ENCODE measurements at regions not wholly inside any gene's neighbourhood (a gene's known extent, or its start where the extent isn't known, plus 50 kb on each side); places are given as distances from the start of the nearest gene placed in this dataset.

- peaks cover 6% of the 10 kb centered on the region for H3K27me3 Mint-ChIP-seq (ENCODE audit: insufficient read depth, low read depth)
- peaks cover 3% of the 10 kb centered on the region for H3K4me1 Mint-ChIP-seq
- Histone ChIP-seq H4K20me1 (ENCODE audit: low read depth) (no peaks in the 10 kb centered on the region), H3K4me2 (no peak overlapping the region), H3K9me3 (ENCODE audit: low read depth) (no peaks in the 10 kb centered on the region), H3F3A (ENCODE audit: low read depth) (no peaks in the 10 kb centered on the region), H3K27ac (no peak overlapping the region), H2AFZ (replicated peaks) (no peak overlapping the region), H3K36me3 (no peaks in the 10 kb centered on the region), H3K27me3 (no peaks in the 10 kb centered on the region), H3K4me1 (no peaks in the 10 kb centered on the region), H3K79me2 (ENCODE audit: low read depth) (no peaks in the 10 kb centered on the region), H3K9ac (no peak overlapping the region), H3K4me3 (no peak overlapping the region)
- H3K27ac Mint-ChIP-seq: no peak overlapping the region
- TF ChIP-seq EZH2phosphoT487 (IDR thresholded peaks at IDR 0.05): no peak
- H3K36me3 Mint-ChIP-seq: no peaks in the 10 kb centered on the region
- H3K9me3 Mint-ChIP-seq: no peaks in the 10 kb centered on the region
- H3K4me3 Mint-ChIP-seq: no peak overlapping the region
- DNase-seq (ENCODE audit: low spot score): no peak
These were observed 82.7 kb downstream of the THAP12 start for GRCh38 chr11:76298255-76298654.

GRCh38 chr11:76296731-76297542, 84.0 kb downstream of the THAP12 start:
- Mint-ChIP-seq H3K9me3 (no peaks in the 10 kb centered on the region), H3K36me3 (no peaks in the 10 kb centered on the region), H3K4me1 (peaks cover 4% of the 10 kb centered on the region), H3K4me3 (no peak overlapping the region), H3K27ac (no peak overlapping the region), H3K27me3 (ENCODE audit: insufficient read depth, low read depth) (peaks cover 8% of the 10 kb centered on the region)
- Histone ChIP-seq H3K4me1 (no peaks in the 10 kb centered on the region), H3K27me3 (no peaks in the 10 kb centered on the region), H3F3A (ENCODE audit: low read depth) (no peaks in the 10 kb centered on the region), H3K4me2 (no peak overlapping the region), H3K27ac (no peak overlapping the region), H3K9me3 (ENCODE audit: low read depth) (no peaks in the 10 kb centered on the region), H3K79me2 (ENCODE audit: low read depth) (no peaks in the 10 kb centered on the region), H3K4me3 (no peak overlapping the region), H3K36me3 (no peaks in the 10 kb centered on the region), H3K9ac (no peak overlapping the region), H4K20me1 (ENCODE audit: low read depth) (no peaks in the 10 kb centered on the region), H2AFZ (replicated peaks) (peak overlapping the region; percentile 42)
- TF ChIP-seq CTCF (IDR thresholded peaks at IDR 0.05) (no peak), EZH2phosphoT487 (IDR thresholded peaks at IDR 0.05) (no peak), EZH2 (IDR thresholded peaks at IDR 0.05) (no peak)
- no peak for DNase-seq (ENCODE audit: low spot score)

- H3F3A ChIP-seq (ENCODE audit: low read depth): no peaks in the 10 kb centered on the region
- Mint-ChIP-seq H3K4me3 (no peak overlapping the region), H3K27me3 (ENCODE audit: insufficient read depth, low read depth) (peaks cover 6% of the 10 kb centered on the region), H3K4me1 (peaks cover 6% of the 10 kb centered on the region), H3K9me3 (no peaks in the 10 kb centered on the region), H3K36me3 (no peaks in the 10 kb centered on the region), H3K27ac (peak overlapping the region; percentile 80)
- H4K20me1 ChIP-seq (ENCODE audit: low read depth): no peaks in the 10 kb centered on the region
- no peak overlapping the region for H2AFZ ChIP-seq (replicated peaks)
- H3K4me1 ChIP-seq: no peaks in the 10 kb centered on the region
- no peak for DNase-seq (ENCODE audit: low spot score)
- H3K9ac ChIP-seq: no peak overlapping the region
- H3K27me3 ChIP-seq: no peaks in the 10 kb centered on the region
- H3K36me3 ChIP-seq: no peaks in the 10 kb centered on the region
- TF ChIP-seq CTCF (IDR thresholded peaks at IDR 0.05) (no peak), EZH2phosphoT487 (IDR thresholded peaks at IDR 0.05) (no peak), EZH2 (IDR thresholded peaks at IDR 0.05) (no peak)
- no peak overlapping the region for H3K27ac ChIP-seq
- no peak overlapping the region for H3K4me3 ChIP-seq
- no peaks in the 10 kb centered on the region for H3K79me2 ChIP-seq (ENCODE audit: low read depth)
- H3K4me2 ChIP-seq: no peak overlapping the region
- H3K9me3 ChIP-seq (ENCODE audit: low read depth): no peaks in the 10 kb centered on the region
These were observed 86.9 kb upstream of the WNT11 start for GRCh38 chr11:76293189-76293631.

- Mint-ChIP-seq H3K4me3 (no peak overlapping the region), H3K9me3 (no peaks in the 10 kb centered on the region), H3K4me1 (peaks cover 7% of the 10 kb centered on the region), H3K27ac (no peak overlapping the region), H3K36me3 (no peaks in the 10 kb centered on the region), H3K27me3 (ENCODE audit: insufficient read depth, low read depth) (peaks cover 8% of the 10 kb centered on the region)
- no peaks in the 10 kb centered on the region for H3K36me3 ChIP-seq
- no peak for DNase-seq (ENCODE audit: low spot score)
- no peaks in the 10 kb centered on the region for H3K9me3 ChIP-seq (ENCODE audit: low read depth)
- H3K27me3 ChIP-seq: no peaks in the 10 kb centered on the region
- TF ChIP-seq EZH2 (IDR thresholded peaks at IDR 0.05): no peak
- TF ChIP-seq CTCF (IDR thresholded peaks at IDR 0.05): no peak
- TF ChIP-seq EZH2phosphoT487 (IDR thresholded peaks at IDR 0.05): no peak
- H3K79me2 ChIP-seq (ENCODE audit: low read depth): no peaks in the 10 kb centered on the region
- H3K4me3 ChIP-seq: no peak overlapping the region
- no peaks in the 10 kb centered on the region for H3K4me1 ChIP-seq
- no peak overlapping the region for H3K4me2 ChIP-seq
- no peaks in the 10 kb centered on the region for H3F3A ChIP-seq (ENCODE audit: low read depth)
- H2AFZ ChIP-seq (replicated peaks): no peak overlapping the region
- no peak overlapping the region for H3K27ac ChIP-seq
- no peak overlapping the region for H3K9ac ChIP-seq
- H4K20me1 ChIP-seq (ENCODE audit: low read depth): no peaks in the 10 kb centered on the region
These were observed 86.4 kb upstream of the WNT11 start for GRCh38 chr11:76292583-76293188.

Measured in neural progenitor cell (in vitro differentiated cells).